ENCODE measurements at regions not wholly inside any gene's neighbourhood (a gene's known extent, or its start where the extent isn't known, plus 50 kb on each side); places are given as distances from the start of the nearest gene placed in this dataset.

DNA sequence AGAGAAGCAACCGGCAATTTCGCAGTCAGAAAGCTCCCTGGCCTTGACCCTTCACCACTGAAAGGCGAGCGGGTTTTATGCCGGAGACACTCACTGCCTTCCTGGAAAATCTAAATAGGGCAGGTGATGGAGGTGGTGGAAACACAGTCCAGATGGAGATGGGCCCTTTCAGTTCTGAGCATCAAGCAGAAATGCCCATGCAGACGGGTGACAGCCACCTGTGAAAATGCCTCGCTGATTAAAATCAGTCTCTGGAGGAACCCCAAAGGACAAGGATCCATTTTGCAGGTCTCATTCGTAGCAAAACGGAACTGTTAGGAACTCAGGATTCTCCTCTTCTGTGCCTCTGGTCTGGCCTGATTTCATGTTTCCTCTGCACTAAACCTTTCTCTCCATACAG lies 74.2 kb downstream of the FZD10 start:
- Histone ChIP-seq H3K9me3 (no peaks in the 10 kb centered on the region), H3K4me1 (ENCODE audit: low read depth) (no peaks in the 10 kb centered on the region), H3K36me3 (ENCODE audit: low read depth) (no peaks in the 10 kb centered on the region), H3K4me3 (no peak overlapping the region)
- intact Hi-C loops (cut with DNase I, micrococcal nuclease), result no loop called here
- DNase-seq (no peak), ATAC-seq (no peak)
- TF ChIP-seq, protein P1, sequence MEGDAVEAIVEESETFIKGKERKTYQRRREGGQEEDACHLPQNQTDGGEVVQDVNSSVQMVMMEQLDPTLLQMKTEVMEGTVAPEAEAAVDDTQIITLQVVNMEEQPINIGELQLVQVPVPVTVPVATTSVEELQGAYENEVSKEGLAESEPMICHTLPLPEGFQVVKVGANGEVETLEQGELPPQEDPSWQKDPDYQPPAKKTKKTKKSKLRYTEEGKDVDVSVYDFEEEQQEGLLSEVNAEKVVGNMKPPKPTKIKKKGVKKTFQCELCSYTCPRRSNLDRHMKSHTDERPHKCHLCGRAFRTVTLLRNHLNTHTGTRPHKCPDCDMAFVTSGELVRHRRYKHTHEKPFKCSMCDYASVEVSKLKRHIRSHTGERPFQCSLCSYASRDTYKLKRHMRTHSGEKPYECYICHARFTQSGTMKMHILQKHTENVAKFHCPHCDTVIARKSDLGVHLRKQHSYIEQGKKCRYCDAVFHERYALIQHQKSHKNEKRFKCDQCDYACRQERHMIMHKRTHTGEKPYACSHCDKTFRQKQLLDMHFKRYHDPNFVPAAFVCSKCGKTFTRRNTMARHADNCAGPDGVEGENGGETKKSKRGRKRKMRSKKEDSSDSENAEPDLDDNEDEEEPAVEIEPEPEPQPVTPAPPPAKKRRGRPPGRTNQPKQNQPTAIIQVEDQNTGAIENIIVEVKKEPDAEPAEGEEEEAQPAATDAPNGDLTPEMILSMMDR (IDR thresholded peaks at IDR 0.05), result no peak

DNA sequence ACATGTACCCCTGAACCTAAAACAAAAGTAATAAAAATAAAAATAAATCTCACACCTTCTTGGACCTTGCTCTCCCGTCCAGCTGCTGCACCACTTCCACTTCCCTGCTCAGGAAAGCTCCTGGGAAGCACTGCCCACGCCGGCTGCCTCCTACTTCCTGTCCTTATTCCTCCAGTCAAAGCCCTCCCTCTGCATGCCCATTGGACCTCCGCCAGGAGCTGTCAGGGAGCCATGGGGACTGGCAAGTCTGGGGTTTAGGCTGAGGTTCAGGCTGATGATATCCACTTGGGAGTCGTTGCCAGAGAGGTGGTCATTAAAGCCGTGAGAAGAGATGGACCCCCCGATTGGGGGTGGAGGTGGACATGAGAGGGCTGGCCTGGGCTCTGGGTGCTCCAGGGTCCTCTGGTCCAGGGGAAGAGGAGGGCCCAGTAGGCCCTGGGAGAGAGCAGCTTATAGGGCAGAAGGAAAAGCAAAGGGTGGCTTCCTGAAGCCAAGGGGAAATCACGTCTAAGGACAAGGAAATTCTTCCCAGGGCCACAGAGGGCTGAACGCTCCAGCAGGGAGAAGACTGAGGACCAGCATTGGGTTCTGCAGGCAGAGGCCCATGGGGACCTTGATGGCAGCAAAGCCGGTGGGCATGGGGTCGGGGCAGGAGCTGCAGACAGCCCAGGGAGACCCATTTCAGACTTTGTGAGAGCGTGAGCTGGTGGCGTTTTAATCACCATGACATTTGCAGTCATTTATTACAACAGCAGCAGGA lies 78.7 kb downstream of the FZD10 start:
- H3K4me1 ChIP-seq (ENCODE audit: low read depth), result no peaks in the 10 kb centered on the region
- intact Hi-C loops (cut with DNase I, micrococcal nuclease), result no loop called here
- H3K4me3 ChIP-seq, result no peak overlapping the region
- no peaks in the 10 kb centered on the region for H3K9me3 ChIP-seq
- DNase-seq, result no peak
- no peak for ATAC-seq
- TF ChIP-seq, protein P1 (IDR thresholded peaks at IDR 0.05), result no peak
- H3K36me3 ChIP-seq (ENCODE audit: low read depth), result no peaks in the 10 kb centered on the region

DNA sequence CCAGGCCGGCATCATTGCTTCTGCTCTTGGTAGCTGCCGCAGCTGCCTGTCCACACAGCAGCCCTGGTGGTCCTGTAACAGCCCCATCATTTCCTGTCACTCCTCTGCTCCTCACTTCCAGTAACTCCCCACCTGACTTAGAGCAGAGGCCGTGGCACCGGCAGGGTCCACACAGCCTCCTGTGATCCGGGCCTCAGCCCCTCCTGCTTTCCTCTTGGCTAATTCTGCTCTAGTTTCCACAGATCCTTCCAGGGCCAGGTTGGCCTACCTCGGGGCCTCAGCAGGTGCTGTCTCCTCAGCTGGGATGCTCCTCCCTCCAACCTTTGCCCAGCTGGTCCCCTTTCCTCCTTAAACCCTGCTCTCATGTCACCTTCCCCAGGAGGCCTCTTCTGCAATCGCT lies 80.2 kb downstream of the FZD10 start:
- TF ChIP-seq, protein P1 (IDR thresholded peaks at IDR 0.05), result no peak
- ATAC-seq (no peak), DNase-seq (no peak)
- no peaks in the 10 kb centered on the region for H3K9me3 ChIP-seq
- H3K4me1 ChIP-seq (ENCODE audit: low read depth), result no peaks in the 10 kb centered on the region
- no peak overlapping the region for H3K4me3 ChIP-seq
- H3K36me3 ChIP-seq (ENCODE audit: low read depth), result no peaks in the 10 kb centered on the region
- intact Hi-C loops (cut with DNase I, micrococcal nuclease), result no loop called here

DNA sequence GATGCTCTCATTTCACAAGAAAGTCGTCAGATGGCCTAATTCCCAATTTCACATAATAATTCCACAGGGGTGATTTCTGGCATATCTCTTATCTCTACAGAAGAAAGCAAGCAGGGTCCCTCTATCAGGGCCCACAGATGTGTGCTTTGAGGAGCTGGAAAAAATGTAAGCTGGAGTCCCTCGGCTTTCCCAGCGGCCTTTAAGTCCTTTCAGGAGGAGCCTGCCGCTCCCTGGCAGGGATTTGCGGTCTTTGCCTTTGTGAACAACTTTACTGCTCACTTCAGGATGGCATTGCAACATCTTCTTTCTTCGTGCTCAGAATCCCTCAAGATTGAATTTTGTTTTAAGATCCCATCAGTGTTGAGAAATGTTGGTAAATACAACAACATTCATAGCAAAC lies 83.0 kb downstream of the FZD10 start:
- no peaks in the 10 kb centered on the region for H3K4me1 ChIP-seq (ENCODE audit: low read depth)
- H3K4me3 ChIP-seq, result no peak overlapping the region
- TF ChIP-seq, protein P1 (IDR thresholded peaks at IDR 0.05), result no peak
- intact Hi-C loops (cut with DNase I, micrococcal nuclease), result no loop called here
- DNase-seq, result no peak
- no peaks in the 10 kb centered on the region for H3K9me3 ChIP-seq
- no peak for ATAC-seq
- no peaks in the 10 kb centered on the region for H3K36me3 ChIP-seq (ENCODE audit: low read depth)

DNA sequence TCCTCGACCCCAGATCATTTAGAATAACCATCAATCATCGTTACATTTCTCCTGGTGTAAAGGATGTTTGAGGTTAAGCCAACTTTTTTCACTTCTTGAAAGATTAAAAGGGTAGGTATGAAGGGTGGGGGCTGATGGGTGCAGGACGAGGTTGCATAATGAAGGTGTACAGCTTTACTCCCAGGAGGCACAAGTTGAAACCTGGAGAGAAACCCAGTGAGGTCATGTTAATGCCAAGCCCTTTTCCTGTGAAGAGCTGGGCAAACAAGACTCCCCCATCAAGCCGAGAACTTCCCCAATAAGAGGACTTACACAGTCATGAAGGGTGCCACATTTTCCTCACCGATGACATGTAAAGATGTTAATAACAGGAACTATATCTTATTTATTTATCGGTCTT lies 84.3 kb downstream of the FZD10 start:
- ATAC-seq (no peak), DNase-seq (no peak)
- no peaks in the 10 kb centered on the region for H3K36me3 ChIP-seq (ENCODE audit: low read depth)
- no peak overlapping the region for H3K4me3 ChIP-seq
- H3K4me1 ChIP-seq (ENCODE audit: low read depth), result no peaks in the 10 kb centered on the region
- intact Hi-C loops (cut with DNase I, micrococcal nuclease), result no loop called here
- H3K9me3 ChIP-seq, result no peaks in the 10 kb centered on the region
- TF ChIP-seq, protein P1 (IDR thresholded peaks at IDR 0.05), result no peak
